MM.1S (cell line): ENCODE measurements at regions not wholly inside any gene's neighbourhood (a gene's known extent, or its start where the extent isn't known, plus 50 kb on each side); places are given as distances from the start of the nearest gene placed in this dataset.

Experiments used
- DNase-seq: peaks from one replicate; pipeline ENCODE4 v3.0.0-alpha.2; 2015
- H2AFZ ChIP-seq: fragments of 300-600 bp; sonication (generic); 2 replicates; pipeline ENCODE4 v1.6.0; 2016; ENCODE audit warnings: antibody characterized with exemption, low read length
- H3F3A ChIP-seq: fragments of 300-600 bp; sonication (generic); 2 replicates; pipeline ENCODE4 v1.6.1; 2016; ENCODE audit warnings: mild to moderate bottlenecking, antibody characterized with exemption, low read length, moderate library complexity, mixed read lengths; ENCODE audit not compliant: insufficient read depth
- H3K27ac ChIP-seq: fragments of 300-600 bp; sonication (generic); 2 replicates; pipeline ENCODE4 v1.5.1; 2016; ENCODE audit warnings: mild to moderate bottlenecking, low read length
- H3K27me3 ChIP-seq: fragments of 300-600 bp; sonication (generic); replicated peaks from 2 replicates; pipeline ENCODE4 v1.6.0; 2016; ENCODE audit warnings: low read length; ENCODE audit not compliant: insufficient read depth
- H3K36me3 ChIP-seq: fragments of 300-600 bp; sonication (generic); replicated peaks from 2 replicates; pipeline ENCODE4 v1.6.1; 2016; ENCODE audit warnings: mild to moderate bottlenecking, low read length, mixed read lengths; ENCODE audit not compliant: insufficient read depth
- H3K4me1 ChIP-seq: fragments of 300-600 bp; sonication (generic); 2 replicates; pipeline ENCODE4 v1.6.1; 2016; ENCODE audit warnings: low read length, mixed read lengths
- H3K4me2 ChIP-seq: fragments of 300-600 bp; sonication (generic); 2 replicates; pipeline ENCODE4 v1.6.0; 2016; ENCODE audit warnings: low read depth, low read length
- H3K4me3 ChIP-seq: fragments of 300-600 bp; sonication (generic); 2 replicates; pipeline ENCODE4 v1.5.1; 2016; ENCODE audit warnings: low read length, mixed read lengths
- H3K79me2 ChIP-seq: fragments of 300-600 bp; sonication (generic); 2 replicates; pipeline ENCODE4 v1.6.1; 2016; ENCODE audit warnings: mixed run types, low read length, mixed read lengths
- H3K9ac ChIP-seq: fragments of 300-600 bp; sonication (generic); 2 replicates; pipeline ENCODE4 v1.6.1; 2016; ENCODE audit warnings: low read length, mixed read lengths
- H3K9me2 ChIP-seq: fragments of 300-600 bp; sonication (generic); replicated peaks from 2 replicates; pipeline ENCODE4 v1.6.1; 2016; ENCODE audit warnings: mild to moderate bottlenecking, low read length, mixed read lengths; ENCODE audit not compliant: insufficient read depth
- H3K9me3 ChIP-seq: fragments of 300-600 bp; sonication (generic); replicated peaks from 2 replicates; pipeline ENCODE4 v1.6.1; 2016; ENCODE audit warnings: mild to moderate bottlenecking, low read length, mixed read lengths; ENCODE audit not compliant: insufficient read depth
- H4K20me1 ChIP-seq: fragments of 300-600 bp; sonication (generic); 2 replicates; pipeline ENCODE4 v1.6.1; 2016; ENCODE audit warnings: mild to moderate bottlenecking, low read length, moderate library complexity, mixed read lengths; ENCODE audit not compliant: insufficient read depth
- CTCF ChIP-seq: fragments of 300-600 bp; sonication (generic); IDR thresholded peaks from 2 replicates; pipeline ENCODE4 v1.5.1; 2016; ENCODE audit warnings: antibody characterized with exemption, low read length, mixed read lengths
- EZH2 ChIP-seq: fragments of 300-600 bp; sonication (generic); optimal IDR thresholded peaks from 2 replicates; pipeline ENCODE3; 2017; ENCODE audit warnings: low read depth, mild to moderate bottlenecking, antibody characterized with exemption, low read length, mixed read lengths
- EZH2phosphoT487 ChIP-seq: fragments of 300-600 bp; sonication (generic); IDR thresholded peaks from 2 replicates; pipeline ENCODE4 v1.6.1; 2018; ENCODE audit warnings: antibody characterized with exemption, low read length

DNA sequence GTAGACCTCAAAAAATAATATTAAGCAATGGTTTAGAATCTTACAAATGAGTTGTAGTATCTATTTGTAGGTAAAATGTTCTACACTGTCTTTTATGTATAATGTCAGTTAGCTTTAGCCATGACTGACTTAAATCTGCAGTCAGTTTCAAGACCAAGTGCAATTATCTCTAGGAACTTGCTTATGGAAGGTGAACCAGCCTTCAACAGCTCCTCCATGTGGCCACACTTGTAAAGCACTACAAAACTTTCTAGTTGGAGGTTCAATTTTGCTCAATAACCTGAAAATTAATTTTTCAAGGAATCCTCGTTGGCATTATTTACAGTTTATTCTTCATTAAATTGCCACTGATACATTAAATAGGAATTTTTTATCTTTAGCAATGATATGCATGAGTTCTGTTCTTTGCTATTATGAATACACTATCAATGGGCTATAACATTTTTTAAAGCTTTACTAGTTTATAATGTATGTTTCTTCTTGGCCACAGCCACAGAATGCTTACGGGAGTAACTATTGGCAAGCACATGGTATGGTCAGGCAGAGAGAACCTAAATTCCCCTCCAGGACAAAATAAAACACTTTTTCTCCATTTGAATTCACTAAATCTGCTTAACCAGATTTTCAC is 315.3 kb upstream of the UBE2E2 start:
- Histone ChIP-seq H3F3A (no peaks in the 10 kb centered on the region), H3K27me3 (no peaks in the 10 kb centered on the region), H3K9ac (no peak overlapping the region), H3K79me2 (no peaks in the 10 kb centered on the region), H4K20me1 (no peaks in the 10 kb centered on the region), H3K9me2 (no peaks in the 10 kb centered on the region), H3K4me1 (no peaks in the 10 kb centered on the region), H2AFZ (no peak overlapping the region), H3K4me3 (no peak overlapping the region), H3K4me2 (no peak overlapping the region), H3K9me3 (no peaks in the 10 kb centered on the region), H3K36me3 (no peaks in the 10 kb centered on the region), H3K27ac (no peak overlapping the region)
- DNase-seq, result peak; percentile 52
- TF ChIP-seq CTCF (peak; percentile 62), EZH2 (no peak)

GRCh38 chr3:22893101-22893500 is 310.0 kb upstream of the UBE2E2 start:
- Histone ChIP-seq H3K27me3 (no peaks in the 10 kb centered on the region), H4K20me1 (no peaks in the 10 kb centered on the region), H3K4me2 (no peak overlapping the region), H3K9ac (no peak overlapping the region), H3K9me2 (no peaks in the 10 kb centered on the region), H3K36me3 (no peaks in the 10 kb centered on the region), H3K4me1 (no peaks in the 10 kb centered on the region), H2AFZ (no peak overlapping the region), H3K9me3 (no peaks in the 10 kb centered on the region), H3F3A (no peaks in the 10 kb centered on the region), H3K27ac (no peak overlapping the region), H3K79me2 (no peaks in the 10 kb centered on the region), H3K4me3 (no peak overlapping the region)
- TF ChIP-seq EZH2 (no peak), CTCF (no peak), EZH2phosphoT487 (no peak)
- no peak for DNase-seq

DNA sequence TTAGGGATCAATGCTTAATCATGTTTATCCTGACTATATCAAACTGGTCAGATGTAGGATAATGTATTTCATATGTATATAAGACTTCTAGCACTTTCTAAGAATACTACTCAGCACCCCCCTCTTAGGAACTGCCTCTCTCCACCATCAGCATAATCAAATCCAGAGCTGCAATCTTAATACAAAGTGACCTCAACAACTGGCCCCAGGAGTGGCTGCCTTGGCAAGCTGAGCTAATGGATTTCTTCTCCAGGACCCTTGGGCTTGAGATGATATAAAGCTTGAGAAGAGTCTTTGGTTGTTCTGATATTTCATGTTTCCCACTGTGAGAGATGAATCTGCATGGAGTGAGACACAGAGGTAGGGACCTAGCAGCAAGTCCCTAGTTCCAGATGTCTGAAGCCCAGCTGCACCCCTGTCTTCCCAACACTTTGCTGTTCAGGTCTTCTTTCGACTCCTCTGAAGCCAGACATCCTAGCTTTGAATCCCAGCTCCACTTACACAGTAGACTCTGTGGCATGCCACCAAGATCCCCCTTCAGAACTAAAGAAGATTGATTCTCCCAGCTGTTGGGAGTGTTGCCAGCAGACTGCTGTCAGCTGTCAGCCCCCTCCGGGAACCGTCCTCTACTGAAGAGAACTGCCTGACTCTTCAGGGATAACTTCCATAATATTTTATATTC is 309.3 kb upstream of the UBE2E2 start:
- Histone ChIP-seq H3K4me2 (no peak overlapping the region), H3K9ac (no peak overlapping the region), H3K9me2 (no peaks in the 10 kb centered on the region), H3K79me2 (no peaks in the 10 kb centered on the region), H4K20me1 (no peaks in the 10 kb centered on the region), H3K9me3 (no peaks in the 10 kb centered on the region), H3K4me3 (no peak overlapping the region), H3K4me1 (no peaks in the 10 kb centered on the region), H3K36me3 (no peaks in the 10 kb centered on the region), H3F3A (no peaks in the 10 kb centered on the region), H3K27me3 (no peaks in the 10 kb centered on the region), H3K27ac (no peak overlapping the region), H2AFZ (no peak overlapping the region)
- no peak for TF ChIP-seq EZH2phosphoT487
- no peak for TF ChIP-seq CTCF
- TF ChIP-seq EZH2, result no peak
- DNase-seq, result no peak
